OCI-LY1 (cell line): ENCODE measurements at regions not wholly inside any gene's neighbourhood (a gene's known extent, or its start where the extent isn't known, plus 50 kb on each side); places are given as distances from the start of the nearest gene placed in this dataset.

Experiments used
- H2AFZ ChIP-seq: fragments of 200-600 bp; sonication (generic), shearing (Covaris generic); 2 replicates; pipeline ENCODE4 v1.6.0; 2014; ENCODE audit warnings: antibody characterized with exemption, mild to moderate bottlenecking, low read length
- H3F3A ChIP-seq: fragments of 200-600 bp; sonication (generic), shearing (Covaris generic); 2 replicates; pipeline ENCODE4 v1.6.0; 2014; ENCODE audit warnings: mild to moderate bottlenecking, antibody characterized with exemption, low read length, moderate library complexity; ENCODE audit not compliant: insufficient read depth
- H3K27ac ChIP-seq: fragments of 200-600 bp; sonication (generic); 2 replicates; pipeline ENCODE4 v1.5.1; 2014; ENCODE audit warnings: low read length, mixed run types, mild to moderate bottlenecking, low read depth; ENCODE audit not compliant: poor library complexity, severe bottlenecking
- H3K27me3 ChIP-seq: fragments of 200-600 bp; sonication (generic); 2 replicates; pipeline ENCODE4 v1.6.0; 2014; ENCODE audit warnings: antibody characterized with exemption, mild to moderate bottlenecking, low read length, moderate library complexity; ENCODE audit not compliant: insufficient read depth
- H3K36me3 ChIP-seq: fragments of 200-600 bp; sonication (generic); 2 replicates; pipeline ENCODE4 v1.6.1; 2014; ENCODE audit warnings: mild to moderate bottlenecking, antibody characterized with exemption, low read length, moderate library complexity, mixed read lengths; ENCODE audit not compliant: insufficient read depth
- H3K4me1 ChIP-seq: fragments of 200-600 bp; sonication (generic); 2 replicates; pipeline ENCODE4 v1.5.1; 2014; ENCODE audit warnings: mild to moderate bottlenecking, low read length, moderate library complexity; ENCODE audit not compliant: insufficient read depth, severe bottlenecking
- H3K4me2 ChIP-seq: fragments of 200-600 bp; sonication (generic), shearing (Covaris generic); 2 replicates; pipeline ENCODE4 v1.6.1; 2014; ENCODE audit warnings: low read length
- H3K4me3 ChIP-seq: fragments of 200-600 bp; sonication (generic); 2 replicates; pipeline ENCODE4 v1.5.1; 2014; ENCODE audit warnings: low read length, low read depth, mild to moderate bottlenecking, mixed read lengths; ENCODE audit not compliant: poor library complexity, severe bottlenecking
- H3K79me2 ChIP-seq: fragments of 200-600 bp; shearing (Covaris generic); 2 replicates; pipeline ENCODE4 v1.6.1; 2016; ENCODE audit warnings: mixed run types, low read length, mixed read lengths; ENCODE audit not compliant: insufficient read depth
- H3K9ac ChIP-seq: fragments of 200-600 bp; sonication (generic), shearing (Covaris generic); 2 replicates; pipeline ENCODE4 v1.6.1; 2014; ENCODE audit warnings: mild to moderate bottlenecking, low read length, mixed read lengths
- H3K9me2 ChIP-seq: fragments of 200-600 bp; sonication (generic), shearing (Covaris generic); 2 replicates; pipeline ENCODE4 v1.6.1; 2014; ENCODE audit warnings: low read depth, mild to moderate bottlenecking, low read length, mixed read lengths
- H3K9me3 ChIP-seq: fragments of 200-600 bp; shearing (Covaris generic); 2 replicates; pipeline ENCODE4 v1.6.1; 2014; ENCODE audit warnings: low read length, mixed read lengths
- H4K20me1 ChIP-seq: fragments of 200-600 bp; sonication (generic), shearing (Covaris generic); 2 replicates; pipeline ENCODE4 v1.6.0; 2016; ENCODE audit warnings: mild to moderate bottlenecking, low read length; ENCODE audit not compliant: insufficient read depth
- CTCF ChIP-seq: fragments of 200-600 bp; sonication (generic), shearing (Covaris generic); IDR thresholded peaks from 2 replicates; pipeline ENCODE4 v1.5.1; 2017; ENCODE audit warnings: mild to moderate bottlenecking, antibody characterized with exemption, low read length, moderate library complexity, mixed read lengths
- EZH2 ChIP-seq: fragments of 200-600 bp; sonication (generic), shearing (Covaris generic); IDR thresholded peaks from 2 replicates; pipeline ENCODE4 v1.8.0; 2017; ENCODE audit warnings: borderline replicate concordance, mixed run types, mild to moderate bottlenecking, antibody characterized with exemption, low read length, moderate library complexity, mixed read lengths

- Histone ChIP-seq H3K9ac (no peak overlapping the region), H3K4me3 (no peak overlapping the region), H3K36me3 (no peaks in the 10 kb centered on the region), H3K27ac (no peak overlapping the region), H2AFZ (no peak overlapping the region), H3K4me1 (no peaks in the 10 kb centered on the region), H3K9me2 (no peaks in the 10 kb centered on the region), H3K79me2 (no peaks in the 10 kb centered on the region), H3F3A (no peaks in the 10 kb centered on the region), H3K27me3 (no peaks in the 10 kb centered on the region), H3K4me2 (no peak overlapping the region), H3K9me3 (no peaks in the 10 kb centered on the region), H4K20me1 (no peaks in the 10 kb centered on the region)
- TF ChIP-seq CTCF = no peak
- TF ChIP-seq EZH2 = no peak
Observed at GRCh38 chr1:57615956-57616355, 192.1 kb upstream of the DAB1 start.

DNA sequence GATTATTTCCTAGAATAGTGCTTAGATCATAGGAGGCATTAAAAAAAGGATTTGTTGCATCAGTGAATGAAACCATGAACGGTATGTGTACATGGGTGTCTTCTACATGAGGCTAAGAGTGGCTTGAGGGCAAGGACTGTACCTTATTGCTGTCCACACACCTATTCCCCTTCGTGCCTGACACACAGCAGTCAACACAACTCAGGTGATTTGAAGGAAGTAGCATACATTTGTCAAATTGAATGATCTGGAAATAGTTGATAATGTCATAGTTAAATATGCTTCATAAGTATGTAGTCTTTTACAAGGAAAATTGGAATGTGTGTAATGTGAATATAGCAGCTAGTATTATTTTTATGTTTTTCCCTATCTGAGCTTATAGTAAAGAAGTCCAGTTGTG, 189.0 kb upstream of the DAB1 start:
- Histone ChIP-seq H3K4me3 (no peak overlapping the region), H3K79me2 (no peaks in the 10 kb centered on the region), H3K4me1 (no peaks in the 10 kb centered on the region), H3K4me2 (no peak overlapping the region), H3K9me3 (no peaks in the 10 kb centered on the region), H3K27me3 (no peaks in the 10 kb centered on the region), H3K9ac (no peak overlapping the region), H4K20me1 (no peaks in the 10 kb centered on the region), H3K36me3 (no peaks in the 10 kb centered on the region), H3K9me2 (no peaks in the 10 kb centered on the region), H3F3A (no peaks in the 10 kb centered on the region), H2AFZ (no peak overlapping the region), H3K27ac (no peak overlapping the region)
- TF ChIP-seq EZH2 (no peak), CTCF (no peak)

- no peaks in the 10 kb centered on the region for H3F3A ChIP-seq
- no peaks in the 10 kb centered on the region for H3K9me2 ChIP-seq
- no peaks in the 10 kb centered on the region for H3K27me3 ChIP-seq
- no peaks in the 10 kb centered on the region for H3K36me3 ChIP-seq
- no peak overlapping the region for H3K4me2 ChIP-seq
- H4K20me1 ChIP-seq = no peaks in the 10 kb centered on the region
- no peak overlapping the region for H3K27ac ChIP-seq
- no peak overlapping the region for H2AFZ ChIP-seq
- H3K9me3 ChIP-seq = no peaks in the 10 kb centered on the region
- no peaks in the 10 kb centered on the region for H3K4me1 ChIP-seq
- no peak overlapping the region for H3K9ac ChIP-seq
- no peaks in the 10 kb centered on the region for H3K79me2 ChIP-seq
- H3K4me3 ChIP-seq = no peak overlapping the region
- TF ChIP-seq CTCF = no peak
- TF ChIP-seq EZH2 = no peak
Observed at GRCh38 chr1:57605933-57606332, 182.1 kb upstream of the DAB1 start.
